HG03558 (cell line): ENCODE measurements at regions not wholly inside any gene's neighbourhood (a gene's known extent, or its start where the extent isn't known, plus 50 kb on each side); places are given as distances from the start of the nearest gene placed in this dataset.

Source experiments
- ATAC-seq: cut with Tn5 transposase; IDR thresholded peaks from one replicate; pipeline ENCODE4 v1.9.1; 2021; ENCODE audit warnings: moderate number of reproducible peaks; ENCODE audit not compliant: unreplicated experiment; ENCODE audit errors: extremely low read depth

- ATAC-seq = no peak
These were observed 557.2 kb downstream of the BUD13 start for GRCh38 chr11:116215471-116216113.

GRCh38 chr11:116211147-116211546, 561.6 kb downstream of the BUD13 start:
- no peak for ATAC-seq

GRCh38 chr11:116210663-116211062, 562.1 kb downstream of the BUD13 start:
- no peak for ATAC-seq

GRCh38 chr11:116209255-116209654, 563.5 kb downstream of the BUD13 start:
- no peak for ATAC-seq

GRCh38 chr11:116207421-116208141, 565.2 kb downstream of the BUD13 start:
- ATAC-seq = no peak

- no peak for ATAC-seq
These were observed 565.8 kb downstream of the BUD13 start for GRCh38 chr11:116207019-116207418.

GRCh38 chr11:116202922-116203321, 569.9 kb downstream of the BUD13 start:
- ATAC-seq = no peak

GRCh38 chr11:116200564-116200963, 572.2 kb downstream of the BUD13 start:
- ATAC-seq = no peak

GRCh38 chr11:116199182-116199581, 573.6 kb downstream of the BUD13 start:
- ATAC-seq = no peak

- no peak for ATAC-seq
These were observed 578.5 kb downstream of the BUD13 start for GRCh38 chr11:116194156-116194904.

GRCh38 chr11:116193321-116194131, 579.3 kb downstream of the BUD13 start:
- ATAC-seq = no peak

GRCh38 chr11:116192509-116193210, 580.1 kb downstream of the BUD13 start:
- ATAC-seq = no peak

GRCh38 chr11:116190861-116191260, 581.9 kb downstream of the BUD13 start:
- no peak for ATAC-seq

- no peak for ATAC-seq
These were observed 583.2 kb downstream of the BUD13 start for GRCh38 chr11:116189408-116190170.

GRCh38 chr11:116188350-116188749, 584.4 kb downstream of the BUD13 start:
- no peak for ATAC-seq

- no peak for ATAC-seq
These were observed 585.8 kb downstream of the BUD13 start for GRCh38 chr11:116187026-116187425.

- ATAC-seq = no peak
These were observed 587.2 kb downstream of the BUD13 start for GRCh38 chr11:116185551-116185950.

- no peak for ATAC-seq
These were observed 588.0 kb downstream of the BUD13 start for GRCh38 chr11:116184763-116185162.

- no peak for ATAC-seq
These were observed 590.3 kb downstream of the BUD13 start for GRCh38 chr11:116182356-116182966.
